ENCODE measurements at regions not wholly inside any gene's neighbourhood (a gene's known extent, or its start where the extent isn't known, plus 50 kb on each side); places are given as distances from the start of the nearest gene placed in this dataset.

DNA sequence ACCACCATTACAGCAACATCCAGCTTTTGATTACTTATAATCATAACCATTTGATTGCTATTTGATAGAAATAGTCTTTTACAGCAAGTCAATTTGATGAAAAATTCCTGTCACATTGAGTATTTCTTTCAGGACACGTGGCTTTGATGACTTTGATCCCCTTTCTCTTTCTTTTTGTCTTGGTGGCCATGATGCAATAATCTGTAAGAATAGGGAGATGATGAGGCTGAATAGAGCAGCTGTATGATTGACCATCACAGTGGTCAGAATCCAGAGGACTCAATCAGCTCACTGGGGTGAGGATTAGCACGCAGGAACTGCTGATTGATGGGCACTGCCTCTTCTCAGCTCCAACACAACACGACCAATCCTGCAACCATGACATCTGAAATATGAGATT is 262.7 kb downstream of the PARP8 start:
- TF ChIP-seq, protein P1, sequence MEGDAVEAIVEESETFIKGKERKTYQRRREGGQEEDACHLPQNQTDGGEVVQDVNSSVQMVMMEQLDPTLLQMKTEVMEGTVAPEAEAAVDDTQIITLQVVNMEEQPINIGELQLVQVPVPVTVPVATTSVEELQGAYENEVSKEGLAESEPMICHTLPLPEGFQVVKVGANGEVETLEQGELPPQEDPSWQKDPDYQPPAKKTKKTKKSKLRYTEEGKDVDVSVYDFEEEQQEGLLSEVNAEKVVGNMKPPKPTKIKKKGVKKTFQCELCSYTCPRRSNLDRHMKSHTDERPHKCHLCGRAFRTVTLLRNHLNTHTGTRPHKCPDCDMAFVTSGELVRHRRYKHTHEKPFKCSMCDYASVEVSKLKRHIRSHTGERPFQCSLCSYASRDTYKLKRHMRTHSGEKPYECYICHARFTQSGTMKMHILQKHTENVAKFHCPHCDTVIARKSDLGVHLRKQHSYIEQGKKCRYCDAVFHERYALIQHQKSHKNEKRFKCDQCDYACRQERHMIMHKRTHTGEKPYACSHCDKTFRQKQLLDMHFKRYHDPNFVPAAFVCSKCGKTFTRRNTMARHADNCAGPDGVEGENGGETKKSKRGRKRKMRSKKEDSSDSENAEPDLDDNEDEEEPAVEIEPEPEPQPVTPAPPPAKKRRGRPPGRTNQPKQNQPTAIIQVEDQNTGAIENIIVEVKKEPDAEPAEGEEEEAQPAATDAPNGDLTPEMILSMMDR (IDR thresholded peaks at IDR 0.05), result no peak
- TF ChIP-seq POLR2A (IDR thresholded peaks at IDR 0.05), result no peak

Measured in uterus (tissue), 2 donors.